B cell (primary cell): ENCODE measurements at regions not wholly inside any gene's neighbourhood (a gene's known extent, or its start where the extent isn't known, plus 50 kb on each side); places are given as distances from the start of the nearest gene placed in this dataset.

Source experiments
- ATAC-seq: fragments of 200-7000 bp; cut with Tn5 transposase; one replicate; pipeline ENCODE4 v1.10.0; 2021; ENCODE audit warnings: low read depth, mild to moderate bottlenecking, moderate number of reproducible peaks, moderate library complexity
- CTCF ChIA-PET: fragments of 350-600 bp; sonication (Branson Sonifier 250); formaldehyde crosslinking; loops from one replicate; lab custom pipeline; 2021; ENCODE audit warnings: antibody characterized with exemption, inconsistent platforms; lab: Charles Lee
- POLR2A ChIA-PET: fragments of 350-600 bp; sonication (Branson Sonifier 250); formaldehyde crosslinking; loops from one replicate; lab custom pipeline; 2021; ENCODE audit warnings: antibody characterized with exemption; lab: Charles Lee
- DNase-seq: peaks from one replicate; pipeline ENCODE4 v3.0.0; 2013
- H2AFZ ChIP-seq: 2 replicates; pipeline ENCODE4 v1.6.1; 2012; ENCODE audit warnings: mild to moderate bottlenecking, low read depth, low read length; ENCODE audit not compliant: insufficient read depth, poor library complexity, severe bottlenecking
- H3K27ac ChIP-seq, 2 donors: 1 replicate in 1 of 2; 2 replicates in 1 of 2; pipeline ENCODE4 v1.5.1; 2012 to 2013; ENCODE audit warnings: low read length in 2 of 2, mild to moderate bottlenecking in 2 of 2, moderate library complexity in 1 of 2
- H3K27me3 ChIP-seq, 4 experiments: fragments of 200-600 bp in 1 of 4; sonication (generic) in 1 of 4; replicated peaks in 1 of 4; 1 replicate in 2 of 4; 2 replicates in 2 of 4; pipeline versions ENCODE4 v1.6.1 to v1.7.0; 2013 to 2016; ENCODE audit warnings: low read length in 3 of 4, mild to moderate bottlenecking in 2 of 4, mixed read lengths in 1 of 4, moderate library complexity in 1 of 4; ENCODE audit not compliant: insufficient read depth in 4 of 4, control insufficient read depth in 3 of 4; ENCODE audit errors: control extremely low read depth in 1 of 4
- H3K36me3 ChIP-seq, 2 experiments: replicated peaks in 1 of 2; 1 replicate in 1 of 2; 2 replicates in 1 of 2; pipeline versions ENCODE4 v1.6.1 to v1.7.1; 2013; ENCODE audit warnings: low read length in 1 of 2; ENCODE audit not compliant: insufficient read depth in 2 of 2, control insufficient read depth in 1 of 2; ENCODE audit errors: control extremely low read depth in 1 of 2, extremely low read depth in 1 of 2
- H3K4me1 ChIP-seq, 2 donors: fragments of 200-600 bp in 1 of 2; sonication (generic) in 1 of 2; 1 replicate in 1 of 2; 2 replicates in 1 of 2; pipeline versions ENCODE4 v1.5.1 to v1.6.1; 2013 to 2017; ENCODE audit warnings: low read length in 2 of 2; ENCODE audit not compliant: control insufficient read depth in 2 of 2, insufficient read depth in 2 of 2
- H3K4me2 ChIP-seq: replicated peaks from 2 replicates; pipeline ENCODE3; 2012; ENCODE audit warnings: mild to moderate bottlenecking, low read depth, low read length; ENCODE audit not compliant: poor library complexity, severe bottlenecking
- H3K4me3 ChIP-seq, 5 experiments: fragments of 200-600 bp in 1 of 5; sonication (generic) in 1 of 5; 1 replicate in 3 of 5; 2 replicates in 2 of 5; pipeline versions ENCODE4 v1.5.1 to v1.7.0; 2011 to 2016; ENCODE audit warnings: low read length in 4 of 5, mild to moderate bottlenecking in 4 of 5, low read depth in 2 of 5, control low read depth in 1 of 5, moderate library complexity in 1 of 5; ENCODE audit not compliant: insufficient read depth in 1 of 5; ENCODE audit errors: control extremely low read depth in 1 of 5, extremely low read depth in 1 of 5
- H3K79me2 ChIP-seq: fragments of 200-600 bp; sonication (generic); one replicate; pipeline ENCODE4 v1.6.0; 2016; ENCODE audit warnings: low read length; ENCODE audit not compliant: control insufficient read depth, insufficient read depth
- H3K9ac ChIP-seq: fragments of 200-600 bp; sonication (generic); 2 replicates; pipeline ENCODE4 v1.6.1; 2017; ENCODE audit warnings: mild to moderate bottlenecking, low read length, moderate library complexity
- H3K9me3 ChIP-seq, 3 donors: one replicate each; pipeline versions ENCODE4 v1.6.1 to v1.7.1; 2013; ENCODE audit warnings: low read length in 2 of 3; ENCODE audit not compliant: control insufficient read depth in 2 of 3, insufficient read depth in 1 of 3; ENCODE audit errors: control extremely low read depth in 1 of 3
- H4K20me1 ChIP-seq: 2 replicates; pipeline ENCODE4 v1.6.0; 2012; ENCODE audit warnings: mild to moderate bottlenecking, low read length; ENCODE audit not compliant: insufficient read depth, control insufficient read depth, poor library complexity, severe bottlenecking
- H3K27ac Mint-ChIP-seq: one replicate; pipeline ENCODE4 v1.8.0; 2021; ENCODE audit warnings: mixed read lengths
- H3K27me3 Mint-ChIP-seq: one replicate; pipeline ENCODE4 v1.8.0; 2021; ENCODE audit warnings: mixed read lengths
- H3K4me1 Mint-ChIP-seq: one replicate; pipeline ENCODE4 v1.8.0; 2021; ENCODE audit warnings: mixed read lengths
- H3K4me3 Mint-ChIP-seq: one replicate; pipeline ENCODE4 v1.8.0; 2021; ENCODE audit warnings: mixed read lengths
- H3K9me3 Mint-ChIP-seq: one replicate; pipeline ENCODE4 v1.8.0; 2022; ENCODE audit warnings: mixed read lengths; ENCODE audit not compliant: insufficient read depth
- CTCF ChIP-seq: fragments of 200-600 bp; IDR thresholded peaks from one replicate; pipeline ENCODE4 v1.8.0; 2022; ENCODE audit warnings: antibody characterized with exemption, mild to moderate bottlenecking
- EZH2 ChIP-seq: IDR thresholded peaks from 2 replicates; pipeline ENCODE4 v1.6.1; 2012; ENCODE audit warnings: borderline replicate concordance, low read depth, mild to moderate bottlenecking, moderate library complexity, low read length; ENCODE audit not compliant: insufficient read depth, poor library complexity, severe bottlenecking
- WGBS: methylation state at CpG from one replicate; pipeline ENCODE4 v1.1.5; 2013; ENCODE audit warnings: missing lambda C conversion rate; ENCODE audit not compliant: insufficient coverage; 5-methylcytosine and 5-hydroxymethylcytosine counted together
- intact Hi-C: fragments of 100-400 bp; cut with micrococcal nuclease; formaldehyde crosslinking; loops from one replicate; pipeline ENCODE4 v1.10.0; 2022

GRCh38 chr14:103188810-103189480 lies 65.7 kb downstream of the TNFAIP2 start:
- WGBS, result 2% methylated on average over 66 of the region's 67 CpGs

More at GRCh38 chr14:103188810-103189480, 65.7 kb downstream of the TNFAIP2 start:
- Mint-ChIP-seq H3K27ac (no peak overlapping the region), H3K4me3 (peak overlapping the region; percentile 24), H3K27me3 (peaks cover 59% of the 10 kb centered on the region), H3K4me1 (peaks cover 13% of the 10 kb centered on the region), H3K9me3 (no peaks in the 10 kb centered on the region)
- no peaks in the 10 kb centered on the region for H4K20me1 ChIP-seq
- peaks cover 3 to 14% of the 10 kb centered on the region in 2 donors for H3K4me1 ChIP-seq
- CTCF ChIA-PET, result interaction anchor here (1.5 kb wide), 1 partner anchor 84 kb away, joined by 8 read pairs; no protein-coding TSS in a partner anchor
- H3K79me2 ChIP-seq, result no peaks in the 10 kb centered on the region
- DNase-seq, result peak; percentile 18
- H3K27ac ChIP-seq, result no peak overlapping the region
- peaks cover 0 to 30% (median 19%) of the 10 kb centered on the region in 4 experiments for H3K27me3 ChIP-seq
- no peak overlapping the region for H3K9ac ChIP-seq
- POLR2A ChIA-PET, result no interaction called here
- no peaks in the 10 kb centered on the region for H3K36me3 ChIP-seq
- intact Hi-C loops, result loop anchor here (10.0 kb wide), 1 partner anchor 494 kb away; no protein-coding TSS in a partner anchor
- H3K4me2 ChIP-seq, result peak overlapping the region; percentile 64
- no peak overlapping the region for H3K4me3 ChIP-seq
- H2AFZ ChIP-seq, result peak overlapping the region; percentile 22
- no peak for ATAC-seq
- peaks cover 0 to 9% (median 0%) of the 10 kb centered on the region in 3 donors for H3K9me3 ChIP-seq
- no peak for TF ChIP-seq EZH2
- TF ChIP-seq CTCF, result no peak
